Activated T-helper 17 cell treated with anti-CD3 and anti-CD28 coated beads, Interleukin-2, amount 50 U/mL, for 72 hours (primary cell): ENCODE measurements at regions not wholly inside any gene's neighbourhood (a gene's known extent, or its start where the extent isn't known, plus 50 kb on each side); places are given as distances from the start of the nearest gene placed in this dataset.
"Not testable (repeated sequence)": the region's sequence is repeated elsewhere in the genome, so short reads cannot be mapped to it uniquely, and the experiment has no call there.

Experiments used
- ATAC-seq: fragments of 150-1000 bp; cut with Tn5 transposase; replicated peaks from 2 replicates; pipeline ENCODE4 v1.10.0; 2021; ENCODE audit warnings: mild to moderate bottlenecking, moderate library complexity
- H3K27ac Mint-ChIP-seq: one replicate; pipeline ENCODE4 v1.8.0; 2022; ENCODE audit warnings: mixed read lengths
- H3K27me3 Mint-ChIP-seq: one replicate; pipeline ENCODE4 v1.8.0; 2022; ENCODE audit warnings: mixed read lengths
- H3K36me3 Mint-ChIP-seq: one replicate; pipeline ENCODE4 v1.8.0; 2022; ENCODE audit warnings: low read depth, mild to moderate bottlenecking, mixed read lengths
- H3K4me1 Mint-ChIP-seq: one replicate; pipeline ENCODE4 v1.8.0; 2022; ENCODE audit warnings: mixed read lengths
- H3K4me3 Mint-ChIP-seq: one replicate; pipeline ENCODE4 v1.8.0; 2022; ENCODE audit warnings: mild to moderate bottlenecking, mixed read lengths
- H3K9me3 Mint-ChIP-seq: one replicate; pipeline ENCODE4 v1.8.0; 2022; ENCODE audit warnings: mixed read lengths

- H3K27ac Mint-ChIP-seq = no peak overlapping the region
- no peaks in the 10 kb centered on the region for H3K27me3 Mint-ChIP-seq
These were observed 51.7 kb downstream of the UBE2NL start for GRCh38 chrX:143935601-143936000.

GRCh38 chrX:143940119-143940518 is 56.2 kb downstream of the UBE2NL start:
- Mint-ChIP-seq H3K36me3 (no peaks in the 10 kb centered on the region), H3K4me1 (no peaks in the 10 kb centered on the region), H3K27ac (no peak overlapping the region), H3K27me3 (no peaks in the 10 kb centered on the region), H3K4me3 (no peak overlapping the region), H3K9me3 (no peaks in the 10 kb centered on the region)
- ATAC-seq = no peak

More at GRCh38 chrX:143935601-143936000, 51.7 kb downstream of the UBE2NL start:
- H3K9me3 Mint-ChIP-seq = no peaks in the 10 kb centered on the region
- no peak overlapping the region for H3K4me3 Mint-ChIP-seq
- ATAC-seq = no peak
- H3K4me1 Mint-ChIP-seq = no peaks in the 10 kb centered on the region
- H3K36me3 Mint-ChIP-seq = no peaks in the 10 kb centered on the region

GRCh38 chrX:143945171-143945570 is 61.3 kb downstream of the UBE2NL start:
- no peaks in the 10 kb centered on the region for H3K4me1 Mint-ChIP-seq
- H3K9me3 Mint-ChIP-seq = peaks cover 9% of the 10 kb centered on the region
- ATAC-seq = no peak
- no peak overlapping the region for H3K27ac Mint-ChIP-seq
- H3K4me3 Mint-ChIP-seq = no peak overlapping the region
- no peaks in the 10 kb centered on the region for H3K36me3 Mint-ChIP-seq
- H3K27me3 Mint-ChIP-seq = no peaks in the 10 kb centered on the region

GRCh38 chrX:143964549-143964948 is 80.7 kb downstream of the UBE2NL start:
- Mint-ChIP-seq H3K9me3 (peaks cover 7% of the 10 kb centered on the region), H3K27me3 (no peaks in the 10 kb centered on the region), H3K4me3 (no peak overlapping the region), H3K27ac (no peak overlapping the region), H3K4me1 (no peaks in the 10 kb centered on the region), H3K36me3 (no peaks in the 10 kb centered on the region)
- no peak for ATAC-seq

GRCh38 chrX:143988356-143988755 is 104.5 kb downstream of the UBE2NL start:
- Mint-ChIP-seq H3K27ac (no peak overlapping the region), H3K27me3 (no peaks in the 10 kb centered on the region), H3K4me1 (no peaks in the 10 kb centered on the region), H3K36me3 (no peaks in the 10 kb centered on the region), H3K4me3 (no peak overlapping the region), H3K9me3 (peaks cover 6% of the 10 kb centered on the region)
- ATAC-seq = no peak

GRCh38 chrX:143994206-143994605 is 110.3 kb downstream of the UBE2NL start:
- ATAC-seq = no peak
- H3K36me3 Mint-ChIP-seq = no peaks in the 10 kb centered on the region
- H3K27me3 Mint-ChIP-seq = no peaks in the 10 kb centered on the region

GRCh38 chrX:143998261-143998660 is 114.4 kb downstream of the UBE2NL start:
- H3K27me3 Mint-ChIP-seq = no peaks in the 10 kb centered on the region
- H3K36me3 Mint-ChIP-seq = no peaks in the 10 kb centered on the region
- H3K27ac Mint-ChIP-seq = no peak overlapping the region
- ATAC-seq = no peak
- no peaks in the 10 kb centered on the region for H3K4me1 Mint-ChIP-seq
- H3K9me3 Mint-ChIP-seq = no peaks in the 10 kb centered on the region
- H3K4me3 Mint-ChIP-seq = no peak overlapping the region

More at GRCh38 chrX:143994206-143994605, 110.3 kb downstream of the UBE2NL start:
- H3K4me3 Mint-ChIP-seq = no peak overlapping the region
- H3K9me3 Mint-ChIP-seq = no peaks in the 10 kb centered on the region
- no peaks in the 10 kb centered on the region for H3K4me1 Mint-ChIP-seq
- H3K27ac Mint-ChIP-seq = no peak overlapping the region

GRCh38 chrX:144006811-144007210 is 122.9 kb downstream of the UBE2NL start:
- no peak for ATAC-seq
- Mint-ChIP-seq H3K36me3 (no peaks in the 10 kb centered on the region), H3K4me1 (no peaks in the 10 kb centered on the region), H3K9me3 (no peaks in the 10 kb centered on the region), H3K27ac (no peak overlapping the region), H3K4me3 (no peak overlapping the region), H3K27me3 (no peaks in the 10 kb centered on the region)

GRCh38 chrX:144040793-144041192 is 156.9 kb downstream of the UBE2NL start:
- no peak overlapping the region for H3K4me3 Mint-ChIP-seq
- no peaks in the 10 kb centered on the region for H3K4me1 Mint-ChIP-seq
- H3K36me3 Mint-ChIP-seq = no peaks in the 10 kb centered on the region
- H3K9me3 Mint-ChIP-seq = no peaks in the 10 kb centered on the region
- ATAC-seq = no peak
- no peaks in the 10 kb centered on the region for H3K27me3 Mint-ChIP-seq
- H3K27ac Mint-ChIP-seq = no peak overlapping the region

- Mint-ChIP-seq H3K9me3 (no peaks in the 10 kb centered on the region), H3K36me3 (no peaks in the 10 kb centered on the region)
- ATAC-seq = no peak
These were observed 158.4 kb downstream of the UBE2NL start for GRCh38 chrX:144042271-144042670.

GRCh38 chrX:144075432-144075831 is 191.6 kb downstream of the UBE2NL start:
- Mint-ChIP-seq H3K36me3 (no peaks in the 10 kb centered on the region), H3K9me3 (no peaks in the 10 kb centered on the region)

More at GRCh38 chrX:144042271-144042670, 158.4 kb downstream of the UBE2NL start:
- Mint-ChIP-seq H3K4me1 (no peaks in the 10 kb centered on the region), H3K4me3 (no peak overlapping the region), H3K27me3 (no peaks in the 10 kb centered on the region), H3K27ac (no peak overlapping the region)

GRCh38 chrX:144082237-144082636 is 198.4 kb downstream of the UBE2NL start:
- not testable (repeated sequence) for H3K27me3 Mint-ChIP-seq, H3K4me3 Mint-ChIP-seq, H3K9me3 Mint-ChIP-seq, ATAC-seq, H3K36me3 Mint-ChIP-seq, H3K4me1 Mint-ChIP-seq, H3K27ac Mint-ChIP-seq

More at GRCh38 chrX:144075432-144075831, 191.6 kb downstream of the UBE2NL start:
- H3K27me3 Mint-ChIP-seq = no peaks in the 10 kb centered on the region
- no peak overlapping the region for H3K4me3 Mint-ChIP-seq
- H3K4me1 Mint-ChIP-seq = no peaks in the 10 kb centered on the region
- no peak for ATAC-seq
- H3K27ac Mint-ChIP-seq = no peak overlapping the region

- peak; percentile 43 for ATAC-seq
- H3K27me3 Mint-ChIP-seq, H3K4me3 Mint-ChIP-seq, H3K27ac Mint-ChIP-seq, H3K4me1 Mint-ChIP-seq, H3K9me3 Mint-ChIP-seq, H3K36me3 Mint-ChIP-seq: not testable (repeated sequence)
These were observed 205.8 kb downstream of the UBE2NL start for GRCh38 chrX:144089674-144090073.

GRCh38 chrX:144092116-144092515 is 208.2 kb downstream of the UBE2NL start:
- not testable (repeated sequence) for H3K9me3 Mint-ChIP-seq, ATAC-seq, H3K36me3 Mint-ChIP-seq, H3K27ac Mint-ChIP-seq, H3K27me3 Mint-ChIP-seq, H3K4me3 Mint-ChIP-seq, H3K4me1 Mint-ChIP-seq

GRCh38 chrX:144119490-144119889 is 235.6 kb downstream of the UBE2NL start:
- not testable (repeated sequence) for H3K4me1 Mint-ChIP-seq, ATAC-seq, H3K9me3 Mint-ChIP-seq, H3K4me3 Mint-ChIP-seq, H3K36me3 Mint-ChIP-seq, H3K27ac Mint-ChIP-seq, H3K27me3 Mint-ChIP-seq

GRCh38 chrX:144121566-144121965 is 237.7 kb downstream of the UBE2NL start:
- H3K4me3 Mint-ChIP-seq, H3K9me3 Mint-ChIP-seq, H3K36me3 Mint-ChIP-seq: not testable (repeated sequence)

More at GRCh38 chrX:144121566-144121965, 237.7 kb downstream of the UBE2NL start:
- H3K27ac Mint-ChIP-seq, H3K27me3 Mint-ChIP-seq, H3K4me1 Mint-ChIP-seq, ATAC-seq: not testable (repeated sequence)
